SK-N-SH (cell line): ENCODE measurements at regions not wholly inside any gene's neighbourhood (a gene's known extent, or its start where the extent isn't known, plus 50 kb on each side); places are given as distances from the start of the nearest gene placed in this dataset.

Experiments
- CTCF ChIA-PET: fragments of 300-600, 350-600 bp; formaldehyde crosslinking; extraction: SDS; loops from one replicate; lab custom pipeline; 2021; lab: Yijun Ruan, JAX
- POLR2A ChIA-PET: fragments of 350-600 bp; sonication (Branson Sonifier 250); formaldehyde crosslinking; extraction: SDS; loops from one replicate; lab custom pipeline; 2020; ENCODE audit warnings: antibody characterized with exemption, inconsistent platforms; lab: Yijun Ruan, JAX
- DNase-seq: peaks from one replicate; pipeline ENCODE4 v3.0.0; 2012
- H2AFZ ChIP-seq: fragments of 200-600 bp; sonication (generic); 2 replicates; pipeline ENCODE4 v1.8.1; 2016; ENCODE audit warnings: antibody characterized with exemption, mild to moderate bottlenecking, low read depth
- H3F3A ChIP-seq: fragments of 200-600 bp; sonication (generic); replicated peaks from 2 replicates; pipeline ENCODE3; 2016; ENCODE audit warnings: antibody characterized with exemption, mild to moderate bottlenecking; ENCODE audit not compliant: insufficient read depth
- H3K27ac ChIP-seq, 2 experiments: fragments of 200-500 bp in 1 of 2; fragments of 200-600 bp in 1 of 2; sonication (Bioruptor generic) in 1 of 2; sonication (generic), shearing (Covaris generic) in 1 of 2; 2 replicates each; pipeline versions ENCODE4 v1.5.1 to v1.6.1; 2014 to 2016; ENCODE audit warnings: low read depth in 2 of 2, inconsistent platforms in 1 of 2, low read length in 1 of 2, mild to moderate bottlenecking in 1 of 2, mixed read lengths in 1 of 2
- H3K27me3 ChIP-seq: fragments of 200-600 bp; sonication (generic), shearing (Covaris generic); 2 replicates; pipeline ENCODE4 v1.6.1; 2016; ENCODE audit warnings: mixed run types; ENCODE audit not compliant: insufficient read depth
- H3K36me3 ChIP-seq, 2 experiments: fragments of 200-500 bp in 1 of 2; fragments of 200-600 bp in 1 of 2; sonication (Bioruptor generic) in 1 of 2; sonication (generic) in 1 of 2; replicated peaks in 1 of 2; 2 replicates each; pipeline versions ENCODE3 to v1.5.1; 2014 to 2016; ENCODE audit warnings: low read length in 1 of 2, mild to moderate bottlenecking in 1 of 2; ENCODE audit not compliant: insufficient read depth in 2 of 2, control insufficient read depth in 1 of 2
- H3K4me1 ChIP-seq, 2 experiments: fragments of 200-500 bp in 1 of 2; fragments of 200-600 bp in 1 of 2; sonication (Bioruptor generic) in 1 of 2; sonication (generic), shearing (Covaris generic) in 1 of 2; 2 replicates each; pipeline versions ENCODE4 v1.5.1 to v1.6.1; 2014 to 2016; ENCODE audit warnings: low read depth in 1 of 2, low read length in 1 of 2, mixed run types in 1 of 2; ENCODE audit not compliant: insufficient read depth in 2 of 2, control insufficient read depth in 1 of 2
- H3K4me2 ChIP-seq: fragments of 200-600 bp; sonication (generic), shearing (Covaris generic); 2 replicates; pipeline ENCODE4 v1.6.1; 2017; ENCODE audit warnings: mixed run types
- H3K4me3 ChIP-seq, 2 experiments: fragments of 200-500 bp in 1 of 2; fragments of 200-600 bp in 1 of 2; sonication (Bioruptor generic) in 1 of 2; sonication (generic), shearing (Covaris generic) in 1 of 2; 2 replicates each; pipeline versions ENCODE4 v1.5.1 to v1.8.1; 2014 to 2016; ENCODE audit warnings: low read depth in 2 of 2, inconsistent platforms in 1 of 2, low read length in 1 of 2, mild to moderate bottlenecking in 1 of 2, mixed read lengths in 1 of 2, moderate library complexity in 1 of 2
- H3K79me2 ChIP-seq: fragments of 200-600 bp; sonication (generic); 2 replicates; pipeline ENCODE4 v1.8.1; 2017; ENCODE audit warnings: mild to moderate bottlenecking; ENCODE audit not compliant: insufficient read depth
- H3K9ac ChIP-seq: fragments of 200-600 bp; sonication (generic); 2 replicates; pipeline ENCODE4 v1.6.1; 2017; ENCODE audit warnings: mixed run types
- H3K9me2 ChIP-seq: fragments of 200-600 bp; sonication (generic); 2 replicates; pipeline ENCODE4 v1.6.1; 2017; ENCODE audit warnings: mixed run types
- H3K9me3 ChIP-seq: fragments of 200-600 bp; sonication (generic); 2 replicates; pipeline ENCODE4 v1.6.1; 2017; ENCODE audit warnings: mixed run types, mild to moderate bottlenecking, moderate library complexity
- H4K20me1 ChIP-seq: fragments of 200-600 bp; sonication (generic); 2 replicates; pipeline ENCODE4 v1.6.1; 2017; ENCODE audit warnings: mild to moderate bottlenecking, mixed run types; ENCODE audit not compliant: insufficient read depth
- CHD2 ChIP-seq: fragments of 150-350 bp; IDR thresholded peaks from 2 replicates; pipeline ENCODE4 v1.6.1; 2018; ENCODE audit warnings: low read length; ENCODE audit not compliant: partially characterized antibody
- EP300 ChIP-seq, 2 experiments: IDR thresholded peaks; 2 replicates each; pipeline versions ENCODE4 v1.4.0 to v1.6.1; 2012; ENCODE audit warnings: borderline replicate concordance in 1 of 2, low read depth in 1 of 2, low read length in 1 of 2
- EZH2phosphoT487 ChIP-seq: fragments of 200-600 bp; sonication (generic); IDR thresholded peaks from 2 replicates; pipeline ENCODE4 v1.6.1; 2017; ENCODE audit warnings: low read depth, mixed run types, mild to moderate bottlenecking, antibody characterized with exemption, moderate library complexity, borderline replicate concordance
- GABPA ChIP-seq: IDR thresholded peaks from 2 replicates; pipeline ENCODE4 v1.4.0; 2012; ENCODE audit warnings: low read depth, mild to moderate bottlenecking
- GATA2 ChIP-seq: sonication (generic); formaldehyde crosslinking; IDR thresholded peaks from 2 replicates; pipeline ENCODE4 v1.5.0; 2020; ENCODE audit warnings: mild to moderate bottlenecking, missing genetic modification reagents
- MXI1 ChIP-seq: IDR thresholded peaks from 2 replicates; pipeline ENCODE4 v1.6.1; 2012; ENCODE audit warnings: mild to moderate bottlenecking, low read depth, low read length, improper control_type of control experiment
- NFIC ChIP-seq: IDR thresholded peaks from 2 replicates; pipeline ENCODE4 v1.4.0; 2012; ENCODE audit warnings: borderline replicate concordance
- POLR2AphosphoS5 ChIP-seq: IDR thresholded peaks from 2 replicates; pipeline ENCODE4 v1.6.1; 2012; ENCODE audit warnings: low read depth, low read length
- RFX5 ChIP-seq: IDR thresholded peaks from 2 replicates; pipeline ENCODE4 v1.6.1; 2012; ENCODE audit warnings: mild to moderate bottlenecking, improper control_type of control experiment, low read length
- RXRA ChIP-seq: IDR thresholded peaks from 2 replicates; pipeline ENCODE4 v1.4.0; 2012; ENCODE audit warnings: low read depth, mild to moderate bottlenecking, borderline replicate concordance
- TAF1 ChIP-seq: IDR thresholded peaks from 2 replicates; pipeline ENCODE4 v1.6.1; 2012; ENCODE audit warnings: low read depth, mild to moderate bottlenecking, low read length, moderate library complexity, borderline replicate concordance
- WGBS: methylation state at CpG from one replicate; pipeline ENCODE4 v1.1.6; 2017; ENCODE audit warnings: low lambda C conversion rate; 5-methylcytosine and 5-hydroxymethylcytosine counted together
- TF ChIP-seq, protein P1 (sequence below): fragments of 150-350 bp; IDR thresholded peaks from 2 replicates; pipeline ENCODE4 v1.6.1; 2017; ENCODE audit warnings: antibody characterized with exemption, low read length, low read depth, borderline replicate concordance
- TF ChIP-seq, protein P2 (sequence below): IDR thresholded peaks from 2 replicates; pipeline ENCODE4 v1.4.0; 2012; ENCODE audit warnings: low read depth, borderline replicate concordance
- TF ChIP-seq, protein P3 (sequence below): fragments of 150-350 bp; IDR thresholded peaks from 2 replicates; pipeline ENCODE4 v1.6.1; 2016; ENCODE audit warnings: mild to moderate bottlenecking, low read depth, low read length
- TF ChIP-seq, protein P4 (sequence below): fragments of 200-600 bp; sonication (generic); IDR thresholded peaks from 2 replicates; pipeline ENCODE4 v1.6.1; 2017; ENCODE audit warnings: antibody characterized with exemption, mild to moderate bottlenecking, moderate library complexity
- TF ChIP-seq, protein P5 (sequence below): IDR thresholded peaks from 2 replicates; pipeline ENCODE4 v1.6.1; 2012; ENCODE audit warnings: mild to moderate bottlenecking, low read depth, low read length, moderate library complexity

DNA sequence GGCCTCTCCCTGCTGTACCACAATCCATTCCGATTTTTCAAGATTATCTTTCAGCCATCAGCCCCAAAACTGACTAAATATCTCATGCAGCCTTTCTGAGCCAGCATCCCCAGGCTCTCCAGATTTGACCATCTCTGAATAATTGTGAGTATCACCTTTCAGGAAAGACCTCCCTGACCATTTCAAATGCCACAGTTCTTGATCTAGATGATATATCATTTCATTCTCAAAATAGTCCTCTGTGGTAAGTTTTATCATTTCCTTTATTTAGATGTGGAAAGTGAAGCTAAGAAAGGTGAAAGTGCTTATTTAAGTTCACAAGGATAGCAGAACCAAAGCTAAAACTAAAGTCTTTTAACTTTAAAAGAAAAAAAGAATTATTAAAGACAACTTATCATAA is 244.0 kb downstream of the PLPP3 start:
- Histone ChIP-seq H3F3A (peaks cover 8% of the 10 kb centered on the region), H3K4me2 (no peak overlapping the region), H3K27ac (no peak overlapping the region), H3K9me2 (no peaks in the 10 kb centered on the region), H4K20me1 (no peaks in the 10 kb centered on the region), H3K4me3 (no peak overlapping the region), H3K36me3 (no peaks in the 10 kb centered on the region), H3K79me2 (no peaks in the 10 kb centered on the region), H3K9me3 (no peaks in the 10 kb centered on the region), H3K27me3 (no peaks in the 10 kb centered on the region), H3K9ac (no peak overlapping the region), H2AFZ (no peak overlapping the region), H3K4me1 (peaks cover 2 to 18% of the 10 kb centered on the region in 2 experiments; a peak in 3 of 4 replicates)
- TF ChIP-seq, protein P1, sequence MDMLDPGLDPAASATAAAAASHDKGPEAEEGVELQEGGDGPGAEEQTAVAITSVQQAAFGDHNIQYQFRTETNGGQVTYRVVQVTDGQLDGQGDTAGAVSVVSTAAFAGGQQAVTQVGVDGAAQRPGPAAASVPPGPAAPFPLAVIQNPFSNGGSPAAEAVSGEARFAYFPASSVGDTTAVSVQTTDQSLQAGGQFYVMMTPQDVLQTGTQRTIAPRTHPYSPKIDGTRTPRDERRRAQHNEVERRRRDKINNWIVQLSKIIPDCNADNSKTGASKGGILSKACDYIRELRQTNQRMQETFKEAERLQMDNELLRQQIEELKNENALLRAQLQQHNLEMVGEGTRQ = no peak
- no peak for TF ChIP-seq EP300 (IDR thresholded peaks at IDR 0.05; ENCODE audit: borderline replicate concordance in 1 of 2, low read depth in 1 of 2, low read length in 1 of 2)
- TF ChIP-seq, protein P2, sequence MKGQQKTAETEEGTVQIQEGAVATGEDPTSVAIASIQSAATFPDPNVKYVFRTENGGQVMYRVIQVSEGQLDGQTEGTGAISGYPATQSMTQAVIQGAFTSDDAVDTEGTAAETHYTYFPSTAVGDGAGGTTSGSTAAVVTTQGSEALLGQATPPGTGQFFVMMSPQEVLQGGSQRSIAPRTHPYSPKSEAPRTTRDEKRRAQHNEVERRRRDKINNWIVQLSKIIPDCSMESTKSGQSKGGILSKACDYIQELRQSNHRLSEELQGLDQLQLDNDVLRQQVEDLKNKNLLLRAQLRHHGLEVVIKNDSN = no peak
- TF ChIP-seq NFIC = no peak
- TF ChIP-seq, protein P3, sequence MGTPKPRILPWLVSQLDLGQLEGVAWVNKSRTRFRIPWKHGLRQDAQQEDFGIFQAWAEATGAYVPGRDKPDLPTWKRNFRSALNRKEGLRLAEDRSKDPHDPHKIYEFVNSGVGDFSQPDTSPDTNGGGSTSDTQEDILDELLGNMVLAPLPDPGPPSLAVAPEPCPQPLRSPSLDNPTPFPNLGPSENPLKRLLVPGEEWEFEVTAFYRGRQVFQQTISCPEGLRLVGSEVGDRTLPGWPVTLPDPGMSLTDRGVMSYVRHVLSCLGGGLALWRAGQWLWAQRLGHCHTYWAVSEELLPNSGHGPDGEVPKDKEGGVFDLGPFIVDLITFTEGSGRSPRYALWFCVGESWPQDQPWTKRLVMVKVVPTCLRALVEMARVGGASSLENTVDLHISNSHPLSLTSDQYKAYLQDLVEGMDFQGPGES = no peak
- TF ChIP-seq RFX5 = no peak
- no peak for TF ChIP-seq EZH2phosphoT487
- TF ChIP-seq POLR2AphosphoS5 = no peak
- TF ChIP-seq GATA2 (CRISPR knock-in tag) = no peak
- no peak for TF ChIP-seq MXI1
- no peak for TF ChIP-seq CHD2
- TF ChIP-seq RXRA = no peak
- no peak for TF ChIP-seq TAF1
- TF ChIP-seq, protein P4, sequence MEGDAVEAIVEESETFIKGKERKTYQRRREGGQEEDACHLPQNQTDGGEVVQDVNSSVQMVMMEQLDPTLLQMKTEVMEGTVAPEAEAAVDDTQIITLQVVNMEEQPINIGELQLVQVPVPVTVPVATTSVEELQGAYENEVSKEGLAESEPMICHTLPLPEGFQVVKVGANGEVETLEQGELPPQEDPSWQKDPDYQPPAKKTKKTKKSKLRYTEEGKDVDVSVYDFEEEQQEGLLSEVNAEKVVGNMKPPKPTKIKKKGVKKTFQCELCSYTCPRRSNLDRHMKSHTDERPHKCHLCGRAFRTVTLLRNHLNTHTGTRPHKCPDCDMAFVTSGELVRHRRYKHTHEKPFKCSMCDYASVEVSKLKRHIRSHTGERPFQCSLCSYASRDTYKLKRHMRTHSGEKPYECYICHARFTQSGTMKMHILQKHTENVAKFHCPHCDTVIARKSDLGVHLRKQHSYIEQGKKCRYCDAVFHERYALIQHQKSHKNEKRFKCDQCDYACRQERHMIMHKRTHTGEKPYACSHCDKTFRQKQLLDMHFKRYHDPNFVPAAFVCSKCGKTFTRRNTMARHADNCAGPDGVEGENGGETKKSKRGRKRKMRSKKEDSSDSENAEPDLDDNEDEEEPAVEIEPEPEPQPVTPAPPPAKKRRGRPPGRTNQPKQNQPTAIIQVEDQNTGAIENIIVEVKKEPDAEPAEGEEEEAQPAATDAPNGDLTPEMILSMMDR = no peak
- TF ChIP-seq GABPA = no peak
- TF ChIP-seq, protein P5, sequence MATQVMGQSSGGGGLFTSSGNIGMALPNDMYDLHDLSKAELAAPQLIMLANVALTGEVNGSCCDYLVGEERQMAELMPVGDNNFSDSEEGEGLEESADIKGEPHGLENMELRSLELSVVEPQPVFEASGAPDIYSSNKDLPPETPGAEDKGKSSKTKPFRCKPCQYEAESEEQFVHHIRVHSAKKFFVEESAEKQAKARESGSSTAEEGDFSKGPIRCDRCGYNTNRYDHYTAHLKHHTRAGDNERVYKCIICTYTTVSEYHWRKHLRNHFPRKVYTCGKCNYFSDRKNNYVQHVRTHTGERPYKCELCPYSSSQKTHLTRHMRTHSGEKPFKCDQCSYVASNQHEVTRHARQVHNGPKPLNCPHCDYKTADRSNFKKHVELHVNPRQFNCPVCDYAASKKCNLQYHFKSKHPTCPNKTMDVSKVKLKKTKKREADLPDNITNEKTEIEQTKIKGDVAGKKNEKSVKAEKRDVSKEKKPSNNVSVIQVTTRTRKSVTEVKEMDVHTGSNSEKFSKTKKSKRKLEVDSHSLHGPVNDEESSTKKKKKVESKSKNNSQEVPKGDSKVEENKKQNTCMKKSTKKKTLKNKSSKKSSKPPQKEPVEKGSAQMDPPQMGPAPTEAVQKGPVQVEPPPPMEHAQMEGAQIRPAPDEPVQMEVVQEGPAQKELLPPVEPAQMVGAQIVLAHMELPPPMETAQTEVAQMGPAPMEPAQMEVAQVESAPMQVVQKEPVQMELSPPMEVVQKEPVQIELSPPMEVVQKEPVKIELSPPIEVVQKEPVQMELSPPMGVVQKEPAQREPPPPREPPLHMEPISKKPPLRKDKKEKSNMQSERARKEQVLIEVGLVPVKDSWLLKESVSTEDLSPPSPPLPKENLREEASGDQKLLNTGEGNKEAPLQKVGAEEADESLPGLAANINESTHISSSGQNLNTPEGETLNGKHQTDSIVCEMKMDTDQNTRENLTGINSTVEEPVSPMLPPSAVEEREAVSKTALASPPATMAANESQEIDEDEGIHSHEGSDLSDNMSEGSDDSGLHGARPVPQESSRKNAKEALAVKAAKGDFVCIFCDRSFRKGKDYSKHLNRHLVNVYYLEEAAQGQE = no peak
- ChIA-PET POLR2A (no interaction called here), CTCF (no interaction called here)
- WGBS = 50% methylated on average over 1 of the region's 1 CpG
- no peak for DNase-seq
